PC-3 (cell line): ENCODE measurements at regions not wholly inside any gene's neighbourhood (a gene's known extent, or its start where the extent isn't known, plus 50 kb on each side); places are given as distances from the start of the nearest gene placed in this dataset.

Experiments used
- CTCF ChIP-seq: fragments of 300-600 bp; sonication (generic); conservative IDR thresholded peaks from 2 replicates; pipeline ENCODE4 v1.5.1; 2017; ENCODE audit warnings: antibody characterized with exemption, low read depth, mild to moderate bottlenecking, low read length
- EZH2 ChIP-seq: fragments of 300-600 bp; sonication (generic); IDR thresholded peaks from one replicate; pipeline ENCODE4 v1.6.1; 2017; ENCODE audit warnings: antibody characterized with exemption, mild to moderate bottlenecking, low read length; ENCODE audit not compliant: unreplicated experiment
- EZH2phosphoT487 ChIP-seq: fragments of 300-600 bp; sonication (generic); IDR thresholded peaks from 2 replicates; pipeline ENCODE4 v1.6.1; 2018; ENCODE audit warnings: mild to moderate bottlenecking, antibody characterized with exemption, low read length, borderline replicate concordance

GRCh38 chr4:127410644-127411043 lies 222.1 kb upstream of the INTU start:
- TF ChIP-seq CTCF (no peak), EZH2 (no peak), EZH2phosphoT487 (no peak)
